Spinal cord (tissue), 9 donors: ENCODE measurements at regions not wholly inside any gene's neighbourhood (a gene's known extent, or its start where the extent isn't known, plus 50 kb on each side); places are given as distances from the start of the nearest gene placed in this dataset.

Experiments used
- DNase-seq, 6 donors: peaks; one replicate each; pipeline versions ENCODE4 v3.0.0 to v3.0.0-alpha.2; 2013 to 2015; ENCODE audit warnings: low spot score in 6 of 6, low read depth in 4 of 6
- H3K27ac ChIP-seq: one replicate; pipeline ENCODE4 v1.5.1; 2013; ENCODE audit warnings: low read depth, low read length, control low read depth
- H3K27me3 ChIP-seq: one replicate; pipeline ENCODE4 v1.6.1; 2013; ENCODE audit warnings: low read length; ENCODE audit not compliant: control insufficient read depth, insufficient read depth
- H3K36me3 ChIP-seq: one replicate; pipeline ENCODE4 v1.6.1; 2013; ENCODE audit warnings: low read length; ENCODE audit not compliant: control insufficient read depth, insufficient read depth
- H3K4me1 ChIP-seq: one replicate; pipeline ENCODE4 v1.6.1; 2013; ENCODE audit warnings: low read length; ENCODE audit not compliant: control insufficient read depth, insufficient read depth
- H3K4me3 ChIP-seq: one replicate; pipeline ENCODE4 v1.5.1; 2013; ENCODE audit warnings: low read depth, low read length, control low read depth
- H3K9me3 ChIP-seq: one replicate; pipeline ENCODE4 v1.6.1; 2013; ENCODE audit warnings: low read length; ENCODE audit not compliant: control insufficient read depth, insufficient read depth
- WGBS: methylation state at CpG from one replicate; pipeline ENCODE4 v1.1.5; 2013; ENCODE audit warnings: missing lambda C conversion rate; ENCODE audit not compliant: insufficient coverage; 5-methylcytosine and 5-hydroxymethylcytosine counted together
- donor health status: healthy.

DNA sequence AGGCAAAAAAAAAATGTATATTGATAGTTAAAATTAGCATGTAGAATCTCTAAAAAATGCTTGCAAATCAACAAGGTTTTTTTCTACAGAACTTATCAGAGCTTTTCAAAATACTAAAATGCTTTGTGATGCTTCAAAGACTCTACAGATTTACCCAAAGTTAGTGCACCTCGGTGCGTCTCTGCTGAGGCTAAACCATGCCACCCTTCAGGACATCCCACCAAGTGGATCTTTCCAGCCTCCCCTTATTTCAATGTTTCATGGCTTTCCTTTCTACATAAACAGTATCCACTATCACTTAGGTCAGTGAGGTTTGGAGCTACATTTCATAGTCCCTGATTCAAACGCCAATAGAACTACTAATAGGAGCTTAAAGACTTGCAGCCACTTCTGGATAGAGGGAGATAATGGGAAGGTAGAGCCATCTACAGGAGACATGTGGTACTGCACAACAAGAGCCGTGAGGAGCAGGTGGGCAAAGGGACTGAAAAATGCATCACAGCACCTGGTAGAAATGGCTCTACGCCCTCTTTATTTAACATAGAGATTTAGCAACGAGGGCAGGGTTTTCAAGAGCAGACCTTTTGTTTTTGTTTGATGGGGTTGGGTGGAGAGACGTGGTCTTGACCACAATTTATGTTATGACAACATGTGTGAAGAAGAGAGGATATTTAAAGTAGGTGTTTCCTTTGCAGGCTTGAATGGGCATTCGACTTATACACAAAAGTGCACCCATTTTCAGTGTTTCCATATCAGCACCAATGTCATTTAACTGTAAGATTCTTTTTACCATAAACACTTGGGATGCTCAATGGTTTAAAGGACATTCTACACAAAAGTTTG is 56.1 kb upstream of the SLC35G4 start:
- H3K27me3 ChIP-seq, result no peaks in the 10 kb centered on the region
- H3K4me3 ChIP-seq, result no peak overlapping the region
- no peak overlapping the region for H3K27ac ChIP-seq
- H3K4me1 ChIP-seq, result no peaks in the 10 kb centered on the region
- H3K36me3 ChIP-seq, result no peaks in the 10 kb centered on the region
- 95% methylated on average over 2 of the region's 8 CpGs for WGBS
- peak; percentile 44 to 93 (median 56) for DNase-seq
- H3K9me3 ChIP-seq, result no peaks in the 10 kb centered on the region

DNA sequence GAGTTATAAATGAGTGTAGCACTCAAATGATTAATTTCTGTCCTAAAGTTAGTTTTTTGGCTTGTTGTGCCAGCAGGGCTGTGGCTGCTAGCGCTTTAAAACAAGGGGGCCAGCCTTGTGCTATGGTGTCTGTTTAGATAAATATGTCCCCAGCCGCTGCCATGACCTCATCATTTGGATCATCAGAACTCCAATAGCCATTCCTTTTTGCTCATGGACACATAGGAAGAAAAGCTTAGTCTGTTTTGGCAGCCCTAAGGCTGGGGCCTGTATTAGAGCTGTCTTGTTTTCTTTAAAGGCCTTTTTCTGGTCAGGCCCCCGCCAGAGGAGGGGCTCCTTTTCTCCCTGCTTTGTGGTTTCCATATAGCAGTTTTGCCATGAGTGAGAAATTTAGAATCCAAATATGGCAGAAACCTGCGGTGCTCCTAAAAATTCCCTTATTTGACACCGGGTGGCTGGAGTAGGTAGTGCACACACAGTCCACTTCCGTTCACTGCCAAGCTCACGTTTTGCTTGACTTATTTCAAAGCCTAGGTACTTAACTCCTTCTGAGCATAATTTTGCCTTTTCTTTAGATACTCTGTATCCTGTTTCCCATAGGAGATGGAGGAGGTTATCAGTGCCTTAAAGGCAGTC is 60.4 kb upstream of the SLC35G4 start:
- H3K9me3 ChIP-seq, result no peaks in the 10 kb centered on the region
- H3K4me1 ChIP-seq, result no peaks in the 10 kb centered on the region
- WGBS, result 86% methylated on average over 3 of the region's 7 CpGs
- no peak overlapping the region for H3K27ac ChIP-seq
- DNase-seq, result no peak
- H3K36me3 ChIP-seq, result no peaks in the 10 kb centered on the region
- H3K27me3 ChIP-seq, result no peaks in the 10 kb centered on the region
- H3K4me3 ChIP-seq, result no peak overlapping the region

DNA sequence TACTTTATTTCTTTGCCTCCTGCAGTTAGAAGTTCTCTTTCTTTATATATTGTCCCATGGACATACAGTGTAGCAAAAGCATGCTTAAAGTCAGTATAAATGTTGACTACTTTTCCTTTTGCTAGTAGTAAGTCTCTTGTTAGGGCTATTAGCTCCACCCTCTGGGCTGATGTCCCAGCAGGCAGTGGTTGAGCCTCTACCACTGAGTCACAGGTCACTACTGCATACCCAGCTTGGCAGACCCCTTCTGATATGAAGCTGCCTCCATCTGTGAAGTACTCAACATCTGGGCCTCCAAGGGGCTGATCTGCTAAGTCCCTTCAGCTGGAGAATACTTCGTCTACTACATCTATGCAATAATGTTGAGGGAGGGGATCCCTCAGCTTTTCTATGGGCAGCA is 61.0 kb upstream of the SLC35G4 start:
- Histone ChIP-seq H3K9me3 (no peaks in the 10 kb centered on the region), H3K4me3 (no peak overlapping the region), H3K27ac (no peak overlapping the region), H3K4me1 (no peaks in the 10 kb centered on the region), H3K27me3 (no peaks in the 10 kb centered on the region), H3K36me3 (no peaks in the 10 kb centered on the region)
- no CpG with 5 or more reads among the region's 1 CpG for WGBS
- no peak for DNase-seq

DNA sequence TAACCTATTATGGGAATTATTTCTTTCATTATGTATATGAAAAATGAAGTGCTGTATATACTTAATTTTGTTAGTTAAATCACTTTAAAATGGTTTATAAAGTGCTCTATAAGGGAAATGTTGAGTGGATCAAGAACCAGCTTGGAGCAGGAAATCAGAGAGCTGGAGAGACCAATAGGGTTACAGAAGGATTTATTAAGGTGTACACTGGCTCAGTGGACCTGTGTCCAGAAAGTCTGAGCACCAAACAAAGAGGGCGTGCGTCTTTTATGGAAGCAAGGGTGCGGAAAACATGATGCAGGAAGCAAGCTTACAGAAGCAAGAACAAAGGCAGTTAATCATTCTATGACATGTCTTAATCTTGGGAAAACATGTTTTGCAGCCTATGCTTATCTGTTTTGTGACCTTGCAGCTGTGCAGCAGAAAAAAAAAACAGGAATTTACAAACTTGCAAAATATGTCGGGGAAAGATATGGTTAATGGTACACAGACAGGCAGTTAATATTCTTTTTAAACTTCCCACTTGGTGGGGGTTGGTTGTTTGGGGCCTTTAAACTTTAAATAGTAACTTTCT is 65.2 kb upstream of the SLC35G4 start:
- WGBS, result 94% methylated on average over 3 of the region's 4 CpGs
- Histone ChIP-seq H3K4me3 (no peak overlapping the region), H3K36me3 (no peaks in the 10 kb centered on the region)

DNA sequence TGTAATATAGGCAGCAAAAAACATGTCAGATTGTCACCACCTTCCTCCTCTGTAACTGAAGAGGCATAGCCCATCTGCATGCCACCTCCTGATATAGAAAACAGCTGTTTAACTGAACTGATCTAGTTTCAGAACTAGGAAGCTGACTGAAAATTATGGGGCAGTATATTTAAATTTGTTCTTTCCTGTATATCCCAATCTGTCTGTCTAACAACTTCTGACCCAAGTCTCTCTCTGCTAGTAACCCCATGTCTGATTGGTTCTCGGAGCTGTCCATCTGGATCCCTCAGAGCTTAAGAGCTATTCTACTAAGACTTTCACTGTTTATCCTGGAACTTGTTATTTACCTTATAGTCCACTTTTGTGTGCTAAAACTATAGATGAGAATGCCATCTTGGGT is 68.2 kb upstream of the SLC35G4 start:
- Histone ChIP-seq H3K27ac (no peak overlapping the region), H3K9me3 (no peaks in the 10 kb centered on the region), H3K27me3 (no peaks in the 10 kb centered on the region), H3K36me3 (no peaks in the 10 kb centered on the region), H3K4me3 (no peak overlapping the region), H3K4me1 (no peaks in the 10 kb centered on the region)
- whole genome bisulfite sequencing, result 100% methylated on average over 1 of the region's 1 CpG
- DNase-seq, result no peak

More for the DNA sequence above, 65.2 kb upstream of the SLC35G4 start:
- no peaks in the 10 kb centered on the region for H3K4me1 ChIP-seq
- H3K27ac ChIP-seq, result no peak overlapping the region
- H3K9me3 ChIP-seq, result no peaks in the 10 kb centered on the region
- no peaks in the 10 kb centered on the region for H3K27me3 ChIP-seq
- no peak for DNase-seq

DNA sequence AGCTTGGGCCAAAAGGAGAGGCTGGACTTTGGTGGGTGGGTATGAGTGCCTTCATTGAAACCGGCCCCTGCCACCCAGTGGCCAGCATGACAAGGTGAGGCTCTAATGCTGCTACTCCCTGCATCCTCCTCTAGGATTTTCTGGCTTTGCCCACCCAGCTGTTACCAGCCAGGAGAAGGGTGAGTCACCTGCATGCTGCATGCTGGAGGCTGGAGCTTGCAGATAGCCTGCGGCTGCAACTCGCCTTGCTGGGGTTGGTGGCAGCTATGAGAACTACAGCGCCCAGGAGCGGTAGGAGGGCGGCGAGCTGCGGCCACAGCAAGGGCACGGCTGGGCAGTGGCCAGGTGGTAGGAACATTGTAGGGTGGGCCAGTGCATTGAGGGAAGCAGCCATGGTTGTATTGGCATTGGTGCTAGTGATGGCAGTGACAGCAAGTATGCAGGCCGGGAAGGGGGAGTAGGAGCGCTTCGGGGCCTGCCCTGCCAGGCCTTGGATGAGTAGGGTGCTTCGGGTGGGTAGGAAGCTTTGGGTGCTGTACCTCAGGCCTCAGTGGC is 75.4 kb upstream of the SLC35G4 start:
- H3K36me3 ChIP-seq, result no peaks in the 10 kb centered on the region
- H3K4me1 ChIP-seq, result no peaks in the 10 kb centered on the region
- no peak overlapping the region for H3K27ac ChIP-seq
- no peaks in the 10 kb centered on the region for H3K9me3 ChIP-seq
- no peak for DNase-seq
- H3K4me3 ChIP-seq, result no peak overlapping the region
- no peaks in the 10 kb centered on the region for H3K27me3 ChIP-seq
- WGBS, result 96% methylated on average over 12 of the region's 13 CpGs

DNA sequence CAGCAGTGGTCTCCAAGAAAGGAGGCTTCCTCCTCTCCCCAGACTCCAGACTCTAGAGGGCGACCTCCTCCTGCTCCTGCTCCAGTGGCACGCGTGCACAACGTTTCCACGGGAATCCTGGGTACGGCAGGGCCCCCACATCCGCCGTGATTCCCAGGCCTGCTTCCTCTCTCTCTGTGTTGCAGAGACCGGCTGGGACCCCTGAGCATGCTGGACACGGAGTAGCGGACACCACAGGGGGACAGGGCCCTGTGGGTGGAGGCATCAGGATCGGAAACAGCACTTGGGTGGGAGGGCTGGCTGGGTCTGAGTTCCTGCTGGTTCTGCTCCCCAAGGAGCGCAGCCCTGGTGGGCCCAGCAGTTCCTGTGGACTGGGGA is 75.9 kb upstream of the SLC35G4 start:
- Histone ChIP-seq H3K27ac (no peak overlapping the region), H3K36me3 (no peaks in the 10 kb centered on the region), H3K9me3 (no peaks in the 10 kb centered on the region), H3K4me1 (no peaks in the 10 kb centered on the region), H3K27me3 (no peaks in the 10 kb centered on the region), H3K4me3 (no peak overlapping the region)
- 91% methylated on average over 13 of the region's 13 CpGs for WGBS
- DNase-seq, result no peak

DNA sequence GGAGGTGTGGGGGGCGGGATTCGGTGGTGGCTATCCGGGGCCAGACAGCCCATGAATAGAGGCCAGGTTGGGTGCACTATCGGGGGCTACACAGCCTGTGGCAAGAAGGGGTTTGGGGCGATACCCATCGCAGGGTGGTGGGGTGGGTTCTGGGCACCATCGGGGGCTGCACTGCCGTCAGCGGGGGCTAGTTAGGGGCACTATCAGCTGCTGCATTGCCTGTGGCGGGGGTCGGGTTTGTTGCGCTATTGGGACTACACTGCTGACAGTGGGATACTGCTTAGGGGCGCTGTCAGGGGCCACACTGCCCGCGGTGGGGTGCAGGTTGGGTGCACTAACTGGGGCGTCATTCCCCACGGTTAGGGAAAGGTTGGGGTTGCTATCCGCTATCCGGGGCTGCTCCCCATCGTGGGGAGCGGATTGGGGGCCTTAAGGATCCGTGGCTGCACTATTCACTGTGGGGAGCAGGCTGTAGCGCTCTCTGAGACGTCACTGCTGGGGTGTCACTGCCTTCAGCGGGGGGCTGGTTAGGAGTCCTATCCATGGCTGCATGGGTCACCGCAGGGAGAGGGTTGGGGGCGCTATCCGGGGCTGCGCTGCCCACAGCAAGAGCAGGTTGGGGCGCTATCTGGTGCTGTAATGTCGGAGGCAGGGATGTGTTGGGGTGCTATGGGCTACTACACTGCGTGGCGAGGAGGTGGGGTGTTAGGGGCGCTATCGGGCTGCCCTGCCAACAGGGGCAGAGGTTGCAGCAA is 76.5 kb upstream of the SLC35G4 start:
- WGBS, result 96% methylated on average over 32 of the region's 35 CpGs
- Histone ChIP-seq H3K4me3 (no peak overlapping the region), H3K27me3 (no peaks in the 10 kb centered on the region), H3K36me3 (no peaks in the 10 kb centered on the region), H3K27ac (no peak overlapping the region), H3K9me3 (no peaks in the 10 kb centered on the region), H3K4me1 (no peaks in the 10 kb centered on the region)
- no peak for DNase-seq

DNA sequence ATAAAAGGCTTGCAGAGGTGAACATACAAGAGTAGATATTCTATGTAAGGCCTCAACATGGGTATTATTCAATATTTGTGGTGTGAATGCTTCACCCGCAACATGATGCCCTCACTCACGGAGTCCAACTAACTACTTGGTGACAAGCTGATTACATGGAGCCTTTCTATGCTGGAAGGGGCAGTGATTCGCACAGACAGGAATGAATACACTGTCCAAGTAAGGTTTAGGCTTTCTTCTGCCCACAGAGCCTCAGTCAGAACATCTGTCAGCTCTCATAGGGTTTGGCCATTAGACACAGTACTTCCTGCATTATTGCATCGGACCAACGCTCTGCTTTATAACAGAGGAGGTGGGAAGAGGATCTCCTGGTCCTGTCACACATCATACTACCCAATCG is 80.3 kb upstream of the SLC35G4 start:
- no peak for DNase-seq
- no peaks in the 10 kb centered on the region for H3K4me1 ChIP-seq
- WGBS, result 89% methylated on average over 3 of the region's 6 CpGs

More for the DNA sequence above, 80.3 kb upstream of the SLC35G4 start:
- H3K36me3 ChIP-seq, result no peaks in the 10 kb centered on the region
- H3K27ac ChIP-seq, result no peak overlapping the region
- no peak overlapping the region for H3K4me3 ChIP-seq
- H3K27me3 ChIP-seq, result no peaks in the 10 kb centered on the region
- no peaks in the 10 kb centered on the region for H3K9me3 ChIP-seq
